Hepatocyte (in vitro differentiated cells): ENCODE measurements at regions not wholly inside any gene's neighbourhood (a gene's known extent, or its start where the extent isn't known, plus 50 kb on each side); places are given as distances from the start of the nearest gene placed in this dataset.

Experiments used
- CTCF ChIP-seq: fragments of 200-600 bp; sonication (generic); IDR thresholded peaks from 2 replicates; pipeline ENCODE4 v1.5.1; 2016; ENCODE audit warnings: antibody characterized with exemption, mild to moderate bottlenecking; ENCODE audit not compliant: poor library complexity
- EZH2 ChIP-seq: fragments of 200-600 bp; sonication (generic); IDR thresholded peaks from 2 replicates; pipeline ENCODE4 v1.6.1; 2016; ENCODE audit warnings: antibody characterized with exemption, mild to moderate bottlenecking, borderline replicate concordance
- EZH2phosphoT487 ChIP-seq: fragments of 200-600 bp; sonication (generic); IDR thresholded peaks from one replicate; pipeline ENCODE4 v1.6.1; 2018; ENCODE audit warnings: antibody characterized with exemption, mild to moderate bottlenecking, low read depth, moderate library complexity; ENCODE audit not compliant: unreplicated experiment, severe bottlenecking

GRCh38 chr17:63070031-63070430, 104.0 kb downstream of the TANC2 start:
- TF ChIP-seq CTCF = no peak
- no peak for TF ChIP-seq EZH2phosphoT487
- no peak for TF ChIP-seq EZH2
